GM12878 (cell line): ENCODE measurements at regions not wholly inside any gene's neighbourhood (a gene's known extent, or its start where the extent isn't known, plus 50 kb on each side); places are given as distances from the start of the nearest gene placed in this dataset.

ENCODE experiments used
- CTCF ChIP-seq, 3 experiments: IDR thresholded peaks in 2 of 3; conservative IDR thresholded peaks in 1 of 3; 2 replicates each; pipeline ENCODE4 v1.5.1; 2011; ENCODE audit warnings: low read depth in 3 of 3, low read length in 3 of 3, mild to moderate bottlenecking in 3 of 3, control low read depth in 2 of 3, moderate library complexity in 2 of 3, inconsistent platforms in 1 of 3, mixed read lengths in 1 of 3; ENCODE audit not compliant: control insufficient read depth in 2 of 3, insufficient read depth in 1 of 3; ENCODE audit errors: extremely low read depth in 1 of 3
- FOS ChIP-seq: IDR thresholded peaks from 3 replicates; pipeline ENCODE4 v1.6.1; 2011; ENCODE audit warnings: borderline replicate concordance; ENCODE audit not compliant: insufficient read length; ENCODE audit errors: extremely low read depth
- HDAC2 ChIP-seq: fragments of 200-600 bp; sonication (generic); IDR thresholded peaks from 2 replicates; pipeline ENCODE4 v1.6.1; 2017
- NRF1 ChIP-seq: conservative IDR thresholded peaks from 2 replicates; pipeline ENCODE4 v1.6.1; 2011; ENCODE audit warnings: mild to moderate bottlenecking, low read depth, low read length, improper control_type of control experiment
- POLR2A ChIP-seq: IDR thresholded peaks from 2 replicates; pipeline ENCODE4 v1.6.1; 2011; ENCODE audit warnings: low read depth, mild to moderate bottlenecking, low read length
- RAD21 ChIP-seq: IDR thresholded peaks from 2 replicates; pipeline ENCODE4 v1.6.1; 2011; ENCODE audit warnings: mild to moderate bottlenecking, low read depth, low read length, moderate library complexity; ENCODE audit not compliant: insufficient read depth
- RFX5 ChIP-seq: IDR thresholded peaks from 2 replicates; pipeline ENCODE4 v1.6.1; 2011; ENCODE audit warnings: low read depth, low read length, improper control_type of control experiment
- SP1 ChIP-seq: IDR thresholded peaks from one replicate; pipeline ENCODE4 v1.6.1; 2011; ENCODE audit warnings: low read depth, low read length
- SUZ12 ChIP-seq: fragments of 200-600 bp; sonication (generic); IDR thresholded peaks from one replicate; pipeline ENCODE4 v1.6.1; 2018; ENCODE audit warnings: antibody characterized with exemption, mild to moderate bottlenecking; ENCODE audit not compliant: unreplicated experiment
- ZNF274 ChIP-seq: IDR thresholded peaks from one replicate; pipeline ENCODE4 v1.8.0; 2011; ENCODE audit not compliant: insufficient read length, insufficient read depth

- TF ChIP-seq RFX5 = no peak
- TF ChIP-seq SP1 = no peak
- no peak for TF ChIP-seq FOS
- no peak for TF ChIP-seq ZNF274
- TF ChIP-seq CTCF (IDR thresholded peaks at IDR 0.05 in 2 of 3, conservative IDR thresholded peaks at IDR 0.05 in 1 of 3; ENCODE audit: control insufficient read depth in 2 of 3, extremely low read depth in 1 of 3, insufficient read depth in 1 of 3, low read depth in 3 of 3, low read length in 3 of 3) = no peak
- TF ChIP-seq SUZ12 = no peak
- TF ChIP-seq RAD21 = no peak
- no peak for TF ChIP-seq POLR2A
- TF ChIP-seq NRF1 = no peak
- no peak for TF ChIP-seq HDAC2
Observed at GRCh38 chr2:149991576-149991975, 404.0 kb upstream of the MMADHC start.
